Activated CD4-positive, alpha-beta T cell treated with anti-CD3 and anti-CD28 coated beads for 36 hours (primary cell): ENCODE measurements at regions not wholly inside any gene's neighbourhood (a gene's known extent, or its start where the extent isn't known, plus 50 kb on each side); places are given as distances from the start of the nearest gene placed in this dataset.

ENCODE experiments used
- ATAC-seq: fragments of 200-7000 bp; cut with Tn5 transposase; one replicate; pipeline ENCODE4 v1.10.0; 2021; ENCODE audit warnings: mild to moderate bottlenecking, moderate library complexity
- CTCF ChIA-PET: fragments of 350-600 bp; sonication (Branson Sonifier 250); formaldehyde crosslinking; loops from one replicate; lab custom pipeline; 2021; ENCODE audit warnings: antibody characterized with exemption; lab: Charles Lee
- POLR2A ChIA-PET: fragments of 350-600 bp; sonication (Branson Sonifier 250); formaldehyde crosslinking; loops from one replicate; lab custom pipeline; 2021; ENCODE audit warnings: antibody characterized with exemption, inconsistent platforms; lab: Charles Lee
- DNase-seq: peaks from one replicate; pipeline ENCODE4 v3.0.0-alpha.2; 2020
- H3K27ac Mint-ChIP-seq: one replicate; pipeline ENCODE4 v1.8.0; 2021; ENCODE audit warnings: mixed read lengths
- H3K27me3 Mint-ChIP-seq: one replicate; pipeline ENCODE4 v1.8.0; 2021; ENCODE audit warnings: mixed read lengths
- H3K36me3 Mint-ChIP-seq: one replicate; pipeline ENCODE4 v1.8.0; 2021; ENCODE audit warnings: low read depth, mixed read lengths
- H3K4me1 Mint-ChIP-seq: one replicate; pipeline ENCODE4 v1.8.0; 2021; ENCODE audit warnings: mixed read lengths
- H3K4me3 Mint-ChIP-seq: one replicate; pipeline ENCODE4 v1.8.0; 2021; ENCODE audit warnings: mild to moderate bottlenecking, moderate library complexity, mixed read lengths
- H3K9me3 Mint-ChIP-seq: one replicate; pipeline ENCODE4 v1.8.0; 2021; ENCODE audit warnings: low read depth, mixed read lengths
- intact Hi-C, 2 experiments: fragments of 100-400 bp; cut with DNase I in 1 of 2; cut with micrococcal nuclease in 1 of 2; formaldehyde crosslinking; loops; one replicate each; pipeline versions ENCODE4 v1.14.2 to v1.15.1; 2022 to 2024; cut with DNase I, micrococcal nuclease

DNA sequence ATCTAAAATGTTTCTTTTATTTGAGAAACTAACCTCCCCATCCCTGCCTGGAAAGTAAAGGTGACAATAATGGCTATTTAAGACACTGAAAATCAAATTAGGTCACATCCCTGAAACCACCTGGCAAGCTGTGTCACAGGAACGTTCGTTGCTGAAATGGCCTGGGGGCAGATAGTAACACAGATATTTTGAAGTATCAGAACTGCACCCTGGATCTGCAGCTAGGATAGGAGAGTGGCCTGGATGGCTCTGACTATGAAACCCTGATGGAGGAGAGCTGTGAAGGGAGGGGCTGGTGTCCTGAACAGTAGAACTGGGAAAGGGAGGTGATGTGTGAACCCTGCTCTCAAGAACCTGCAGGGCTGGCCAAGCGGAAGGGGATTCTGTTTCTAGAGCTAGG is 648.3 kb upstream of the CFAP20DC start:
- intact Hi-C loops: no loop called here
- H3K27me3 Mint-ChIP-seq: no peaks in the 10 kb centered on the region
- H3K9me3 Mint-ChIP-seq: no peaks in the 10 kb centered on the region
- POLR2A ChIA-PET: no interaction called here
- no peaks in the 10 kb centered on the region for H3K36me3 Mint-ChIP-seq
- DNase-seq: no peak
- no peak overlapping the region for H3K4me3 Mint-ChIP-seq
- H3K27ac Mint-ChIP-seq: no peak overlapping the region
- H3K4me1 Mint-ChIP-seq: no peaks in the 10 kb centered on the region
- no peak for ATAC-seq
- CTCF ChIA-PET: interaction anchor here (0.6 kb wide), 2 partner anchors 45 to 691 kb away, joined by 3 read pairs; no protein-coding TSS in a partner anchor

DNA sequence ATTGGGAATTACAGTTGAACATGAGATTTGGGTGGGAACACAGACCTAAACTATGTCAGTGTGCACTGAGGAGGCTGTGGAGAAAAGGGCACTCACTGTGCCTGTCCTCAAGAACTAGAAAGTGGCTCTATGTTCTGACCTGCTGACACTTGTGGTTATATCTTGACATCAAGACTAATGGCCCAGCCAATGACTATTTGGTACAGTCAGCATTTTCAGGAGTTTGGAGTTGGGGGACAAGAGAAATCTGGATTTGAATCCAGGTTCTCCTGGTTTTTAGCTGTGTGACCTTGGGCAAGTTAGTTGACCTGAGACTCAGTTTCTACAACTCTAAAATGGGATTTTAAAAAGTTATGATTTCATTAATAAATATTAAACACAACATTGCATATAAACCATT is 647.0 kb upstream of the CFAP20DC start:
- intact Hi-C loops: no loop called here
- H3K4me3 Mint-ChIP-seq: no peak overlapping the region
- ChIA-PET CTCF (no interaction called here), POLR2A (no interaction called here)
- H3K4me1 Mint-ChIP-seq: no peaks in the 10 kb centered on the region
- no peak for ATAC-seq
- H3K36me3 Mint-ChIP-seq: no peaks in the 10 kb centered on the region
- no peaks in the 10 kb centered on the region for H3K27me3 Mint-ChIP-seq
- H3K27ac Mint-ChIP-seq: no peak overlapping the region
- no peak for DNase-seq
- H3K9me3 Mint-ChIP-seq: no peaks in the 10 kb centered on the region

DNA sequence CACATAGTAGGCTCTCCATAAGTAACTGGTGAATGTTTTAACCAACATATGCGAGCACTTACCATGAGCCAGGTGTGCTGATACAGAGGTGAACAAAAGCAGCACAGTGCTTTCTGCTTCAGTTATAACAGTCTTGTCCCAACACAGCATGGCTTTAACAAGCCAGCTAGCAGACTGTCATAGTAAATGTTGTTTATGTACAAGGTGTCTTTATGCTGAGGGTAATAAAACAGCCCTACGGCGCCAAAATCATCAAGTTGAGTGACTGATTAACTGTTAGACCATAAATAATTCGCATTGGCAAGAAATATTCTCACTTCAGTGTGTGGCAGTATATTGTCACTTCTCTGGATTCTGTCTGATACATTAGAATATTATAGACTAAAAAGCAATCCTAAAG is 646.0 kb upstream of the CFAP20DC start:
- H3K27ac Mint-ChIP-seq: no peak overlapping the region
- ChIA-PET CTCF (no interaction called here), POLR2A (no interaction called here)
- intact Hi-C loops: no loop called here
- no peaks in the 10 kb centered on the region for H3K4me1 Mint-ChIP-seq
- no peaks in the 10 kb centered on the region for H3K9me3 Mint-ChIP-seq
- ATAC-seq: no peak
- no peaks in the 10 kb centered on the region for H3K36me3 Mint-ChIP-seq
- no peak for DNase-seq
- H3K4me3 Mint-ChIP-seq: no peak overlapping the region
- no peaks in the 10 kb centered on the region for H3K27me3 Mint-ChIP-seq

DNA sequence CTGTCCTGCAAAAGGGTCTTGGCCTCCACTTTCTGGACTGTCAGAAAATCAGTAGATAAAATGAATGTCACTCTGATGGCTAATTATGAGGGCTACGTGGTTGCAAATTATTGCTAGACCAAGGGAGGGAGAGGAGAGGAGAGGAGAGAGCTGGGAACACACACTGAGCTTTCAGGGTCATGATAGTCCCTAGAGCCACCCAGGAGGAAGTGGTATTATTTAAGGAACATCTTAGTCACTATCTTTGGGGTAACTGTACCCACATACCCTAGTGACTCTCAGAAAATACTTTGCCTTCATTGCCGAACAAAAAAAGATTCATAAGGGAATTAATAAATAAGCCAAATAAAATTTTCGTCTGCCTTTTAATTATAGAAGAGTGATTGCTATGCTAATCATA is 642.3 kb upstream of the CFAP20DC start:
- ChIA-PET CTCF (interaction anchor here (0.6 to 1.3 kb wide), 2 partner anchors 10 to 15 kb away, joined by 3 to 4 read pairs; no protein-coding TSS in a partner anchor), POLR2A (no interaction called here)
- no peaks in the 10 kb centered on the region for H3K4me1 Mint-ChIP-seq
- no peaks in the 10 kb centered on the region for H3K9me3 Mint-ChIP-seq
- H3K27ac Mint-ChIP-seq: no peak overlapping the region
- ATAC-seq: no peak
- no peak overlapping the region for H3K4me3 Mint-ChIP-seq
- H3K36me3 Mint-ChIP-seq: no peaks in the 10 kb centered on the region
- intact Hi-C loops: no loop called here
- H3K27me3 Mint-ChIP-seq: no peaks in the 10 kb centered on the region
- no peak for DNase-seq

DNA sequence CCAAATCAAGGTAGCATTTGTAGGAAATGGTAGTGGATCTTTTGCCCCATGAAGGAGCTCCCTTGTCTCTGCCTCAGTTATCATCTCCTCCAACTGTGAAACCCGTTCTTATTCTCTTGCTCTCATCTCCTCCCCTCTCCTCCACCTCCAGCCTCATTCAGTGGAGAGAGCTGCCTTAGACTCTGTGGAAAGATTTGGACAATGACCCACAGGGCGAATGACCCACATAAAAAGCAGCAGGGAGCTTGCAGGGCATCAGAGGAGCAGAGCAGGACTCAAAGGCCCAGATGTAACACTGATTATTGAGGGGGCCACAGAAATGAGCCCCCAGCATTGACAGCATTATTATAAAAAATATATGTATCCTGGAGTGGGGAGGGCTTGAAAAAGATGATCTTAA is 641.1 kb upstream of the CFAP20DC start:
- H3K4me1 Mint-ChIP-seq: no peaks in the 10 kb centered on the region
- no peak overlapping the region for H3K27ac Mint-ChIP-seq
- no peak for DNase-seq
- POLR2A ChIA-PET: no interaction called here
- no peaks in the 10 kb centered on the region for H3K36me3 Mint-ChIP-seq
- ATAC-seq: no peak
- H3K9me3 Mint-ChIP-seq: no peaks in the 10 kb centered on the region
- intact Hi-C loops: no loop called here
- CTCF ChIA-PET: interaction anchor here (0.8 kb wide), 1 partner anchor 588 kb away, joined by 3 read pairs; no protein-coding TSS in a partner anchor
- H3K4me3 Mint-ChIP-seq: no peak overlapping the region
- H3K27me3 Mint-ChIP-seq: no peaks in the 10 kb centered on the region

DNA sequence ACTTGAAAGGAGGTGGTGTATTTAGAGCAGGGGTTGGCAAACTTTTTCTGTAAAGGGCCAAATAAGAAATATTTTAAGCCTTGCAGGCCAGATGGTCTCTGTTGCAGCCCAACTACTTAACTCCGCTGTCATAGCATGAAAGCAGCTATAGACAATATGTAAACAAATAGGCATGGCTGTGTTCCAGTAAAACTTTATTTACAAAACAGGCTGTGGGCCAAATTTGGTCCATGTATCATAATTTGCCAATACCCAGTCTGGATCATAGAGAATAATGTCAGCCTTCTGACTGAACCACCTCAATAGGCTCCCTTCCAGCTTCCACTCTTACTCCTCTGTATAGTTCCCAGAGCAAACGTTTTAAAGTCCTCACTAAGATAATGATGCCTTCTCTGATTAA is 638.8 kb upstream of the CFAP20DC start:
- H3K36me3 Mint-ChIP-seq: no peaks in the 10 kb centered on the region
- H3K27ac Mint-ChIP-seq: no peak overlapping the region
- DNase-seq (no peak), ATAC-seq (no peak)
- POLR2A ChIA-PET: no interaction called here
- intact Hi-C loops: no loop called here
- no peaks in the 10 kb centered on the region for H3K4me1 Mint-ChIP-seq
- no peaks in the 10 kb centered on the region for H3K9me3 Mint-ChIP-seq
- CTCF ChIA-PET: no interaction called here
- H3K4me3 Mint-ChIP-seq: no peak overlapping the region
- H3K27me3 Mint-ChIP-seq: no peaks in the 10 kb centered on the region

DNA sequence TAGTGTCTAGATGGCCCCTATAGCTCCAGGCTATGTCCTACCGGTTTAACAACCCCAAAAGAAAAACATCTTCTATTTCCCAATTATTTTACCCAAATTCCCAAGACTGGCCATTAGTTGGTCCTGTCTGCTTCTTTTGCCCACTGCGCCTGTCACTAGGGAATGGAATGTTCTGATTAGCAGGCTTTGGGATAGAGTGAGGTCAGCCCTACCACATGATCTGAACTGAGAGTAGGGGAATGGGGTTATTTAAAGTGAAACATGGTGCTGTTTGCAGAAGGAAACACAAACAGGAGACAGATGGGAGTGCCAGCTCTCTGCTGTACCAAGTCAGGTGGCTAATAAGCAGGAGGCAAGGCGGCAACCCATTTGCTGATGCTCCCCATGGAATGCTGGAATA is 635.6 kb upstream of the CFAP20DC start:
- Mint-ChIP-seq H3K9me3 (no peaks in the 10 kb centered on the region), H3K27me3 (no peaks in the 10 kb centered on the region), H3K4me3 (no peak overlapping the region), H3K36me3 (no peaks in the 10 kb centered on the region), H3K4me1 (no peaks in the 10 kb centered on the region), H3K27ac (no peak overlapping the region)
- ATAC-seq (no peak), DNase-seq (no peak)
- intact Hi-C loops: no loop called here
- ChIA-PET POLR2A (no interaction called here), CTCF (interaction anchor here (0.7 kb wide), 1 partner anchor 513 kb away, joined by 4 read pairs; no protein-coding TSS in a partner anchor)

DNA sequence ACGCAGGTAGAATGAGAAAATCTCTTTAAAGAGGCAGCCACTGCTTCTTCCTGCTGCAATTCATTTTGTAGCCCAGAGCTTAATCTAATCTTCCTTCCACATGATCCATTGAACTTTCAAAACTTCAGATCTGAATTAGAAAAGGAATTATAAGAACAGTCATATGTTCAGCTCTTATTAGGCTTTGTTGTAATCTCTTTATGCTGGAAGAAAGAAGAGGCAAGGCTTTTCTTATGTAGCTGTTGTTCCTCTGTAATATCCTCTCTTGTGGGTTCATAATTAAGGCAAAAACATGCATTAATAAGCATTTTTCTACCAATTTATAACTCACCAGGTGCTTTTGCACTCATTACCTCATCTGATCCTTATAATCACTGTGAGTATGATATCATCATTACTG is 634.9 kb upstream of the CFAP20DC start:
- DNase-seq (no peak), ATAC-seq (no peak)
- Mint-ChIP-seq H3K9me3 (no peaks in the 10 kb centered on the region), H3K27me3 (no peaks in the 10 kb centered on the region), H3K4me3 (no peak overlapping the region), H3K4me1 (no peaks in the 10 kb centered on the region), H3K27ac (no peak overlapping the region), H3K36me3 (no peaks in the 10 kb centered on the region)
- intact Hi-C loops: no loop called here
- ChIA-PET CTCF (interaction anchor here (0.7 kb wide), 1 partner anchor 514 kb away, joined by 4 read pairs; no protein-coding TSS in a partner anchor), POLR2A (no interaction called here)

DNA sequence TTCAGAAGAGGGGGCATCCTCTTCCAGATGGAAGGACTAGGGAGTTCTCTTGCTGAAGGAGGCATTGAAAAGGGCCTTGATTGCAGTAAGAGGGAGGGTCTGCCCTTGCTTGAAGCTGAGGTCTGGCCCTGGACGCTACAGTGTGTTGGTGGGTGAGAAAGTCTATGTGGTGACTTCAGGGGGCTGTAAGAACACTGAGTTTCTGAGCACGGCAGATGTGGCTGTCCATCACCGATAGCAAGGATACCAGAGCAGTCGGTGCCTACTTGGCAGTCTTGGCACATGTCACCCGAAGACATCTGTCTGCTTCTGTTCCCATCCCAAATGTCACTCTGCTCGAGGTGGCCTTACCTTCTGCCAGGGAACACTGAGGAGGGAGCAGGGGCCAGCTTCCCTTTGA is 631.1 kb upstream of the CFAP20DC start:
- H3K9me3 Mint-ChIP-seq: no peaks in the 10 kb centered on the region
- DNase-seq (no peak), ATAC-seq (no peak)
- H3K4me1 Mint-ChIP-seq: no peaks in the 10 kb centered on the region
- intact Hi-C loops: no loop called here
- H3K36me3 Mint-ChIP-seq: no peaks in the 10 kb centered on the region
- H3K4me3 Mint-ChIP-seq: no peak overlapping the region
- H3K27ac Mint-ChIP-seq: no peak overlapping the region
- ChIA-PET POLR2A (no interaction called here), CTCF (interaction anchor here (0.7 kb wide), 1 partner anchor 1035 kb away, joined by 3 read pairs; no protein-coding TSS in a partner anchor)
- no peaks in the 10 kb centered on the region for H3K27me3 Mint-ChIP-seq

DNA sequence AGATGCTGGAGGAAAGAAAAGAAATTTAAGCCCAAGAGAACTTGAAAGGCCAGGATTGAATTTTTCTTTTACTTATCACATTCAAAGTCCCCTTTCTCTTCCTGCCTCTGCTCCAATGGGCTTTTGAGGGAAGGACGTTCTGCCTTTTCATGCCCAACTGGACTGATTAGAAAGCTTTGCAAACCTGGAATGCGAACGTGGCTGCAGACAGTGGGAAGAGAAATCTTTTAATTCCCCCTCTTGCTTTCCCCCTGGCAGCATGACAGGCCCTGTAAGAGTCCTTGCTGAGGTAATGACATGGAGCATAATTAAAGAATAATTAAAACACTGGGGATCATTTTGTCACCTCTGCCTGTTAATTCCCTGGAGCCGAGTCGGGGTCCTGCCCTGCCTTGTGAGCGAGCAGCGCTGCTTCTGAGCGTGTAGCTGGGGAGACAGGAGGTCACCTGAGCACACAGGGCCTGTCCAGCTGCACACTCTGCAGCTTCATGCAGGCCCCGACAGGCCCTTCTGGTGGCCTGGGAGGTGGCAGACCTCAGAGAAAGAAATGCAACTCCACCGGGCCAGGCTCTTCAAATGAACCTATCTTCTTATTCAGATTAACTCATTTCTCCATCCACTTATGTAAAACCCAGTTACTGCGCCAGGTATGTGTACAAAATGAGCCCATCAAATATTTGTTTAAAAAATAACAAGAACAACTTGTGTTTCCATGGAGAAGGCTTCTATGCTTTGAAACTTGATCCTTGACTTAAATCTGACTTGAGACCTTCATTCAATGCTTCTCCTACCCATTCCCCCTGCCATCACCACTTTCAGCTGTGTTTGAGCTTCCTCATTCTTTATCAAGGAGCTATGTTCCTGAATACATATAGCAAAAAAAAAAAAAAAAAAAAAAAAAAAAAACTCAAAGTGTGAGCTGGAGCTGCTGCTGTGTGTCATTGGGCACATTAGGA is 628.2 kb upstream of the CFAP20DC start:
- CTCF ChIA-PET: interaction anchor here (0.7 kb wide), 1 partner anchor 534 kb away, joined by 3 read pairs; no protein-coding TSS in a partner anchor
- POLR2A ChIA-PET: no interaction called here
- ATAC-seq: no peak
- intact Hi-C loops: no loop called here
- DNase-seq: no peak
- Mint-ChIP-seq H3K27ac (no peak overlapping the region), H3K4me1 (no peaks in the 10 kb centered on the region), H3K27me3 (no peaks in the 10 kb centered on the region), H3K36me3 (no peaks in the 10 kb centered on the region), H3K9me3 (no peaks in the 10 kb centered on the region), H3K4me3 (no peak overlapping the region)

DNA sequence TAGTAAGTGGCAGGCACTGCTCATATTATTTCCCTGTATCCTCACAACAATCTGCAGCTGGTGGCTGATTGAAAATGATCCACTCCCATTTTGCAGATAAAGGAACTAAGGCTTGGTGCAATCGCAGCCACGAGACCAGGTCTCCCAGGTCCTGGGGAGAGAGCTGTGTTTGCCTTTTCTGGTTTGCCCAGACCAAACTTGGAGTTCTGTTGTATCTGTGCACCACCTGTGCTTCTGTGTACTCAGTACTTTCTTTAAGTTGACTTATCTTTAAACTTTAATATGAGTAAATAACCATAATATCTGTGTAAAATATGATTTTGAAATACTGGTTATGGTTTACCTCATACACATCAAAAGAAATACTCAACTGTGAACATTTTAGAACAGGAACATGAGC is 625.7 kb upstream of the CFAP20DC start:
- H3K27ac Mint-ChIP-seq: no peak overlapping the region
- POLR2A ChIA-PET: no interaction called here
- CTCF ChIA-PET: no interaction called here

More for the DNA sequence above, 625.7 kb upstream of the CFAP20DC start:
- ATAC-seq (no peak), DNase-seq (no peak)
- no peaks in the 10 kb centered on the region for H3K9me3 Mint-ChIP-seq
- H3K27me3 Mint-ChIP-seq: no peaks in the 10 kb centered on the region
- no peaks in the 10 kb centered on the region for H3K4me1 Mint-ChIP-seq
- H3K36me3 Mint-ChIP-seq: no peaks in the 10 kb centered on the region
- H3K4me3 Mint-ChIP-seq: no peak overlapping the region
- intact Hi-C loops: no loop called here
